ENCODE measurements at regions not wholly inside any gene's neighbourhood (a gene's known extent, or its start where the extent isn't known, plus 50 kb on each side); places are given as distances from the start of the nearest gene placed in this dataset.
"Not testable (repeated sequence)": the region's sequence is repeated elsewhere in the genome, so short reads cannot be mapped to it uniquely, and the experiment has no call there.

GRCh38 chr4:189802884-189803283 is 137.8 kb upstream of the FRG1 start:
- H3K9me3 ChIP-seq: no peaks in the 10 kb centered on the region
- H3K4me3 ChIP-seq (ENCODE audit: low read depth in 1 of 2, low read length in 1 of 2): no peak overlapping the region
- no peak for TF ChIP-seq CTCF (IDR thresholded peaks at IDR 0.05)
- no peak overlapping the region for H3K27ac ChIP-seq
- H3K36me3 ChIP-seq: no peaks in the 10 kb centered on the region
- H3K27me3 ChIP-seq: no peaks in the 10 kb centered on the region
- H3K4me1 ChIP-seq (ENCODE audit: control insufficient read depth in 1 of 2, insufficient read depth in 1 of 2, low read depth in 1 of 2, low read length in 1 of 2): no peaks in the 10 kb centered on the region

GRCh38 chr4:189804894-189805293 is 135.8 kb upstream of the FRG1 start:
- Histone ChIP-seq H3K4me1 (ENCODE audit: control insufficient read depth in 1 of 2, insufficient read depth in 1 of 2, low read depth in 1 of 2, low read length in 1 of 2) (no peaks in the 10 kb centered on the region), H3K4me3 (ENCODE audit: low read depth in 1 of 2, low read length in 1 of 2) (no peak overlapping the region), H3K27ac (no peak overlapping the region), H3K27me3 (no peaks in the 10 kb centered on the region), H3K36me3 (no peaks in the 10 kb centered on the region), H3K9me3 (no peaks in the 10 kb centered on the region)
- TF ChIP-seq CTCF (IDR thresholded peaks at IDR 0.05): no peak

- H3K27ac ChIP-seq: no peak overlapping the region
Measured at GRCh38 chr4:189806506-189806905, 134.2 kb upstream of the FRG1 start.

GRCh38 chr4:189807031-189807430 is 133.6 kb upstream of the FRG1 start:
- no peak overlapping the region for H3K27ac ChIP-seq
- no peaks in the 10 kb centered on the region for H3K36me3 ChIP-seq
- H3K27me3 ChIP-seq: peaks cover 6% of the 10 kb centered on the region
- no peak for TF ChIP-seq CTCF (IDR thresholded peaks at IDR 0.05)
- H3K9me3 ChIP-seq: no peaks in the 10 kb centered on the region
- H3K4me1 ChIP-seq (ENCODE audit: control insufficient read depth in 1 of 2, insufficient read depth in 1 of 2, low read depth in 1 of 2, low read length in 1 of 2): no peaks in the 10 kb centered on the region
- H3K4me3 ChIP-seq (ENCODE audit: low read depth in 1 of 2, low read length in 1 of 2): no peak overlapping the region

More at GRCh38 chr4:189806506-189806905, 134.2 kb upstream of the FRG1 start:
- peaks cover 6% of the 10 kb centered on the region for H3K27me3 ChIP-seq
- no peaks in the 10 kb centered on the region for H3K9me3 ChIP-seq
- no peaks in the 10 kb centered on the region for H3K4me1 ChIP-seq (ENCODE audit: control insufficient read depth in 1 of 2, insufficient read depth in 1 of 2, low read depth in 1 of 2, low read length in 1 of 2)
- TF ChIP-seq CTCF (IDR thresholded peaks at IDR 0.05): no peak
- H3K36me3 ChIP-seq: no peaks in the 10 kb centered on the region
- H3K4me3 ChIP-seq (ENCODE audit: low read depth in 1 of 2, low read length in 1 of 2): no peak overlapping the region

GRCh38 chr4:189809241-189809735 is 131.4 kb upstream of the FRG1 start:
- no peak overlapping the region for H3K27ac ChIP-seq
- TF ChIP-seq CTCF (IDR thresholded peaks at IDR 0.05): no peak
- no peaks in the 10 kb centered on the region for H3K36me3 ChIP-seq
- no peaks in the 10 kb centered on the region for H3K4me1 ChIP-seq (ENCODE audit: control insufficient read depth in 1 of 2, insufficient read depth in 1 of 2, low read depth in 1 of 2, low read length in 1 of 2)
- no peaks in the 10 kb centered on the region for H3K9me3 ChIP-seq
- no peak overlapping the region for H3K4me3 ChIP-seq (ENCODE audit: low read depth in 1 of 2, low read length in 1 of 2)
- peaks cover 6% of the 10 kb centered on the region for H3K27me3 ChIP-seq

- H3K36me3 ChIP-seq: no peaks in the 10 kb centered on the region
- H3K4me1 ChIP-seq (ENCODE audit: control insufficient read depth in 1 of 2, insufficient read depth in 1 of 2, low read depth in 1 of 2, low read length in 1 of 2): no peaks in the 10 kb centered on the region
- H3K27ac ChIP-seq: no peak overlapping the region
- peaks cover 6% of the 10 kb centered on the region for H3K27me3 ChIP-seq
- H3K9me3 ChIP-seq: no peaks in the 10 kb centered on the region
- no peak overlapping the region for H3K4me3 ChIP-seq (ENCODE audit: low read depth in 1 of 2, low read length in 1 of 2)
- TF ChIP-seq CTCF (IDR thresholded peaks at IDR 0.05): no peak
Measured at GRCh38 chr4:189809839-189810238, 130.8 kb upstream of the FRG1 start.

- not testable (repeated sequence) for H3K27me3 ChIP-seq; H3K4me3 ChIP-seq (ENCODE audit: low read depth in 1 of 2, low read length in 1 of 2); H3K9me3 ChIP-seq; H3K36me3 ChIP-seq; H3K4me1 ChIP-seq (ENCODE audit: control insufficient read depth in 1 of 2, insufficient read depth in 1 of 2, low read depth in 1 of 2, low read length in 1 of 2); H3K27ac ChIP-seq
Measured at GRCh38 chr4:189810318-189811181, 130.1 kb upstream of the FRG1 start.

All from neutrophil (primary cell).